Nephron (organoid): ENCODE measurements at regions not wholly inside any gene's neighbourhood (a gene's known extent, or its start where the extent isn't known, plus 50 kb on each side); places are given as distances from the start of the nearest gene placed in this dataset.

Source experiments
- H3K27ac Mint-ChIP-seq, 3 experiments: 2 replicates each; pipeline ENCODE4 v1.8.0; 2020; ENCODE audit warnings: mixed read lengths in 3 of 3, mild to moderate bottlenecking in 2 of 3, moderate library complexity in 1 of 3
- H3K27me3 Mint-ChIP-seq: 2 replicates; pipeline ENCODE4 v1.8.0; 2021; ENCODE audit warnings: low read depth, mild to moderate bottlenecking, moderate library complexity, mixed read lengths
- H3K36me3 Mint-ChIP-seq: 2 replicates; pipeline ENCODE4 v1.8.0; 2020; ENCODE audit warnings: low read depth, mixed read lengths
- H3K4me1 Mint-ChIP-seq: 2 replicates; pipeline ENCODE4 v1.8.0; 2020; ENCODE audit warnings: mixed read lengths
- H3K4me3 Mint-ChIP-seq, 3 experiments: 2 replicates each; pipeline ENCODE4 v1.8.0; 2020; ENCODE audit warnings: mild to moderate bottlenecking in 3 of 3, mixed read lengths in 3 of 3, moderate library complexity in 2 of 3
- H3K9me3 Mint-ChIP-seq: 2 replicates; pipeline ENCODE4 v1.8.0; 2020; ENCODE audit warnings: mixed read lengths
- TF ChIP-seq, protein P1 (sequence below), 3 experiments: fragments of 200-600 bp; sonication (generic); IDR thresholded peaks; one replicate each; pipeline ENCODE4 v1.5.0; 2021; ENCODE audit warnings: antibody characterized with exemption in 3 of 3; ENCODE audit not compliant: unreplicated experiment in 3 of 3

DNA sequence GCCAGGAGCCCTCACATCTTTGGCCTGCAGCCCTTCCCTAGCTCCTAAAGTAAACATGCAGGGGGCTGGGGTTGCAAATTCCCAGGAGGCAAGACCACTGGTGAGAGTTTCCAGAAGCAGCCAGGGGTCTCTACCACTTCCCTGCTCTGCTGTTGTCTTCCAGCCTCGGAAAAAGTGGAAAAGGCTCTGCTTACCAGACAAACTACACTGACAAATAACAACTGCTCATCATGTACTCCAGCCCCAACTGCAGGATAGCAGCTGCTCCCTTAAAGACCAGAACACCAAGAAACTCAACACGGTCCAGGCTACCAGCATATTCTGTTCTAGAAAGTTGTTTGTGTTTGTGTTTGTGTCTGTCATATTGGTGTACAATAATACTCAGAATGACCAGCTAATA, 187.5 kb upstream of the MARCKS start:
- Mint-ChIP-seq H3K27ac (peak overlapping the region; percentile 78 to 92 (median 80)), H3K4me1 (peaks cover 50% of the 10 kb centered on the region), H3K4me3 (peak overlapping the region in 1 of 3 experiments; percentile 6), H3K36me3 (no peaks in the 10 kb centered on the region), H3K27me3 (no peaks in the 10 kb centered on the region), H3K9me3 (no peaks in the 10 kb centered on the region)
- TF ChIP-seq, protein P1, sequence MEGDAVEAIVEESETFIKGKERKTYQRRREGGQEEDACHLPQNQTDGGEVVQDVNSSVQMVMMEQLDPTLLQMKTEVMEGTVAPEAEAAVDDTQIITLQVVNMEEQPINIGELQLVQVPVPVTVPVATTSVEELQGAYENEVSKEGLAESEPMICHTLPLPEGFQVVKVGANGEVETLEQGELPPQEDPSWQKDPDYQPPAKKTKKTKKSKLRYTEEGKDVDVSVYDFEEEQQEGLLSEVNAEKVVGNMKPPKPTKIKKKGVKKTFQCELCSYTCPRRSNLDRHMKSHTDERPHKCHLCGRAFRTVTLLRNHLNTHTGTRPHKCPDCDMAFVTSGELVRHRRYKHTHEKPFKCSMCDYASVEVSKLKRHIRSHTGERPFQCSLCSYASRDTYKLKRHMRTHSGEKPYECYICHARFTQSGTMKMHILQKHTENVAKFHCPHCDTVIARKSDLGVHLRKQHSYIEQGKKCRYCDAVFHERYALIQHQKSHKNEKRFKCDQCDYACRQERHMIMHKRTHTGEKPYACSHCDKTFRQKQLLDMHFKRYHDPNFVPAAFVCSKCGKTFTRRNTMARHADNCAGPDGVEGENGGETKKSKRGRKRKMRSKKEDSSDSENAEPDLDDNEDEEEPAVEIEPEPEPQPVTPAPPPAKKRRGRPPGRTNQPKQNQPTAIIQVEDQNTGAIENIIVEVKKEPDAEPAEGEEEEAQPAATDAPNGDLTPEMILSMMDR (IDR thresholded peaks at IDR 0.05; ENCODE audit: unreplicated experiment in 3 of 3) = no peak

GRCh38 chr6:113671421-113671820, 185.7 kb upstream of the MARCKS start:
- TF ChIP-seq, protein P1 (IDR thresholded peaks at IDR 0.05; ENCODE audit: unreplicated experiment in 3 of 3) = no peak
- Mint-ChIP-seq H3K27ac (peak overlapping the region; percentile 15 to 83 (median 69)), H3K9me3 (no peaks in the 10 kb centered on the region), H3K36me3 (no peaks in the 10 kb centered on the region), H3K4me3 (no peak overlapping the region), H3K27me3 (no peaks in the 10 kb centered on the region), H3K4me1 (peaks cover 53% of the 10 kb centered on the region)

DNA sequence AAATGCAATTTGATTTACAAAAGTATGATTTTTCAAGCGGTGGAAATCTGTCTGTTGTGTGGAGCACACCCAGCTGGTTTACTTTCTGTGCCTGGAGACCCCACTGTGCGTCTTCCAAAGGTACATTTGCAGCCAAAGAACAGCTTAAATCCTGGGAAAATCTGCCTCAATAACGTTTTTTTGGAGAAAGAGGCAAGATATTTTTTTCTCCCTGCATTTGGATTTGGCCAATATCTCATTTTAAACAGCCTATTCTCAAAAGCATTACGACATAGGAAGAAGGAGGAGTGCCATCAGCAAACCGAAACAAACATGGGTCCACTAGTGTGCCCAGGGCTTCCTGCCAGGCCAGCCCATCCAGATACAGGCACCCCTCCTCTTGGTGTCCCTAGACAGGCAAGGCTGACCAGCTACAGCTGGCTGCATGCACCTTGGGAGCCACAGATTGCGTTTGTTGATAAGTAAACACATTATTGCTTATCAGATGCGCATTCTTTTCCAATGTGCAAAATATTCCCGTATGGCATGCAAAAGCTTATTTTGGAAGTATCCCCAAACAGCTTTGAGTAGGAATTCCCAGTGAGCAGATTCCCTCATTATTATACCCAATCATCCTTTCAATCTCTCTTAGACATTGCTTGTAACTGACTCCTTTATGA, 184.5 kb upstream of the MARCKS start:
- Mint-ChIP-seq H3K27me3 (no peaks in the 10 kb centered on the region), H3K36me3 (no peaks in the 10 kb centered on the region), H3K4me3 (peak overlapping the region in 2 of 3 experiments; percentile 17 to 31), H3K9me3 (no peaks in the 10 kb centered on the region), H3K27ac (peak overlapping the region in 2 of 3 experiments; percentile 65 to 69), H3K4me1 (peaks cover 64% of the 10 kb centered on the region)
- TF ChIP-seq, protein P1 (IDR thresholded peaks at IDR 0.05; ENCODE audit: unreplicated experiment in 3 of 3) = no peak

DNA sequence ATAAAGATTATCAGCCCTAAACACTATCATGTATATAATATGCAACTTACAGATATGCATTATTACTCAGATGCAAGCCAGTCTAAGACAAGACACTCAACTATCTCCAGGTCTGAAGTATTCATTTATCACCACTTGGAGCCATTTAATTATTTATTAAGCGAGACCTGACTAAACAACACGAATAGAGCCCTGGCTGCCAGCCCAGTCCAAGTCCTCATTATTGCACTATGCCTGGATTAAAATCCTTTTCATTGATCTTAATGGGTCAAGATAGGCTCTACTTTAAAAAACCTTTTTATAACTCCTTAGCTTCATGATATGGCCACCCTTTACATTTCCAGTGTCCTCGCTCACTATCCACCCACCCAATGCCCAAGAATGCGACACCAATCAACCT, 183.1 kb upstream of the MARCKS start:
- H3K4me3 Mint-ChIP-seq = no peak overlapping the region
- H3K27ac Mint-ChIP-seq = peak overlapping the region in 2 of 3 experiments; percentile 39 to 50
- H3K27me3 Mint-ChIP-seq = no peaks in the 10 kb centered on the region
- no peaks in the 10 kb centered on the region for H3K9me3 Mint-ChIP-seq
- peaks cover 66% of the 10 kb centered on the region for H3K4me1 Mint-ChIP-seq
- TF ChIP-seq, protein P1 (IDR thresholded peaks at IDR 0.05; ENCODE audit: unreplicated experiment in 3 of 3) = no peak
- H3K36me3 Mint-ChIP-seq = no peaks in the 10 kb centered on the region

DNA sequence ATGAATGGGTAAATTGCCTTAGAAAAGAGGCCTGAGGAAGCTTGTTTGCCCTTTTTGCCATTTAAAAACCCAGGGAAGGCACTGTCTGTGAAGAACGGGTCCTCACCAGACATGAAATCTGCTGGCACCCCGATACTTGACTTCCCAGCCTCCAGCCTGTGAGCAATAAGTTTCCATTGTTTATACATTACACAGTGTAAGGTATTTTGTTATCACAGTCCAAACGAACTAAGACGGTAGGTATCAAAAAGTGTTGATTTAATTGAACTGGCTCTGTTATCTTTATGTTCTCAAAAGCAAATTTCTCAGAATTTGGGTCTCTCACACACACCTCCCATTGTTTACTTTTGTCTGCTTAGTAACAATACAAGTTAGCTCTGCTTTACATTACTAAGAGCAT, 181.1 kb upstream of the MARCKS start:
- Mint-ChIP-seq H3K27me3 (no peaks in the 10 kb centered on the region), H3K9me3 (no peaks in the 10 kb centered on the region), H3K4me3 (no peak overlapping the region), H3K36me3 (no peaks in the 10 kb centered on the region), H3K4me1 (peaks cover 62% of the 10 kb centered on the region), H3K27ac (no peak overlapping the region)
- TF ChIP-seq, protein P1 (IDR thresholded peaks at IDR 0.05; ENCODE audit: unreplicated experiment in 3 of 3) = no peak

- TF ChIP-seq, protein P1 (IDR thresholded peaks at IDR 0.05; ENCODE audit: unreplicated experiment in 3 of 3) = no peak
- Mint-ChIP-seq H3K36me3 (no peaks in the 10 kb centered on the region), H3K27me3 (no peaks in the 10 kb centered on the region), H3K27ac (peak overlapping the region; percentile 83 to 87 (median 86)), H3K4me3 (peak overlapping the region in 1 of 3 experiments; percentile 49), H3K4me1 (peaks cover 52% of the 10 kb centered on the region), H3K9me3 (no peaks in the 10 kb centered on the region)
Measured at GRCh38 chr6:113676968-113677367, 180.2 kb upstream of the MARCKS start.
